Neural cell (in vitro differentiated cells): ENCODE measurements at regions not wholly inside any gene's neighbourhood (a gene's known extent, or its start where the extent isn't known, plus 50 kb on each side); places are given as distances from the start of the nearest gene placed in this dataset.
"Not testable (repeated sequence)": the region's sequence is repeated elsewhere in the genome, so short reads cannot be mapped to it uniquely, and the experiment has no call there.

Source experiments
- H2AFZ ChIP-seq: fragments of 200-600, 300-800 bp; sonication (generic), shearing (Covaris generic); 2 replicates; pipeline ENCODE4 v1.6.0; 2014; ENCODE audit warnings: low read depth, mild to moderate bottlenecking, antibody characterized with exemption, low read length, moderate library complexity
- H3F3A ChIP-seq: fragments of 200-600 bp; shearing (Covaris generic); 2 replicates; pipeline ENCODE4 v1.6.1; 2016; ENCODE audit warnings: mild to moderate bottlenecking, moderate library complexity, mixed read lengths, antibody characterized with exemption, low read length; ENCODE audit not compliant: insufficient read depth, poor library complexity, severe bottlenecking
- H3K27ac ChIP-seq: fragments of 200-600, 300-800 bp; sonication (generic), shearing (Covaris generic); 2 replicates; pipeline ENCODE4 v1.5.1; 2014; ENCODE audit warnings: mild to moderate bottlenecking, low read length, moderate library complexity
- H3K27me3 ChIP-seq: fragments of 300-800, 200-600 bp; sonication (generic), shearing (Covaris generic); 2 replicates; pipeline ENCODE4 v1.6.0; 2014; ENCODE audit warnings: mild to moderate bottlenecking, low read depth, low read length, moderate library complexity; ENCODE audit not compliant: insufficient read depth
- H3K36me3 ChIP-seq: fragments of 300-800, 200-600 bp; sonication (generic), shearing (Covaris generic); 2 replicates; pipeline ENCODE4 v1.5.1; 2014; ENCODE audit warnings: mild to moderate bottlenecking, antibody characterized with exemption, low read length, moderate library complexity; ENCODE audit not compliant: insufficient read depth
- H3K4me2 ChIP-seq: fragments of 300-800, 200-600 bp; sonication (generic), shearing (Covaris generic); 2 replicates; pipeline ENCODE4 v1.6.0; 2014; ENCODE audit warnings: mild to moderate bottlenecking, low read length
- H3K4me3 ChIP-seq: fragments of 300-800, 200-600 bp; sonication (generic), shearing (Covaris generic); 2 replicates; pipeline ENCODE4 v1.5.1; 2014; ENCODE audit warnings: mild to moderate bottlenecking, low read length, moderate library complexity
- H3K79me2 ChIP-seq: fragments of 200-600 bp; shearing (Covaris generic); replicated peaks from 2 replicates; pipeline ENCODE4 v1.6.0; 2014; ENCODE audit warnings: mild to moderate bottlenecking, low read length, moderate library complexity; ENCODE audit not compliant: insufficient read depth
- H3K9ac ChIP-seq: fragments of 300-800, 200-600 bp; sonication (generic), shearing (Covaris generic); 2 replicates; pipeline ENCODE4 v1.6.1; 2016; ENCODE audit warnings: mild to moderate bottlenecking, low read length, mixed read lengths
- H3K9me2 ChIP-seq: fragments of 200-600 bp; shearing (Covaris generic); 2 replicates; pipeline ENCODE4 v1.6.1; 2016; ENCODE audit warnings: mild to moderate bottlenecking, low read length, mixed read lengths; ENCODE audit not compliant: insufficient read depth
- H3K9me3 ChIP-seq: fragments of 200-600, 300-800 bp; sonication (generic), shearing (Covaris generic); 2 replicates; pipeline ENCODE4 v1.6.1; 2016; ENCODE audit warnings: mild to moderate bottlenecking, mixed run types, low read length, moderate library complexity, mixed read lengths
- H4K20me1 ChIP-seq: fragments of 200-600 bp; shearing (Covaris generic); 2 replicates; pipeline ENCODE4 v1.6.1; 2016; ENCODE audit warnings: mild to moderate bottlenecking, mixed run types; ENCODE audit not compliant: insufficient read depth
- CTCF ChIP-seq: fragments of 450-650 bp; IDR thresholded peaks from 2 replicates; pipeline ENCODE4 v1.5.1; 2014; ENCODE audit warnings: antibody characterized with exemption, mild to moderate bottlenecking, moderate library complexity; ENCODE audit not compliant: poor library complexity, severe bottlenecking
- EP300 ChIP-seq: fragments of 450-650 bp; conservative IDR thresholded peaks from 2 replicates; pipeline ENCODE4 v1.6.1; 2014; ENCODE audit warnings: antibody characterized with exemption, mild to moderate bottlenecking, moderate library complexity; ENCODE audit not compliant: poor library complexity, severe bottlenecking
- EZH2 ChIP-seq: fragments of 200-600, 300-800 bp; shearing (Covaris generic), sonication (generic); IDR thresholded peaks from 2 replicates; pipeline ENCODE4 v1.6.1; 2014; ENCODE audit warnings: antibody characterized with exemption, low read length, borderline replicate concordance, mild to moderate bottlenecking; ENCODE audit not compliant: insufficient read depth, poor library complexity, severe bottlenecking
- MXI1 ChIP-seq: fragments of 450-650 bp; conservative IDR thresholded peaks from 2 replicates; pipeline ENCODE4 v1.6.1; 2014; ENCODE audit warnings: antibody characterized with exemption, mild to moderate bottlenecking; ENCODE audit not compliant: poor library complexity, severe bottlenecking
- POLR2AphosphoS5 ChIP-seq: IDR thresholded peaks from 2 replicates; pipeline ENCODE4 v1.6.1; 2012
- RAD21 ChIP-seq: fragments of 450-650 bp; conservative IDR thresholded peaks from 2 replicates; pipeline ENCODE4 v1.6.1; 2014; ENCODE audit warnings: antibody characterized with exemption, mild to moderate bottlenecking, moderate library complexity
- REST ChIP-seq: IDR thresholded peaks from 2 replicates; pipeline ENCODE4 v1.6.1; 2012; ENCODE audit warnings: borderline replicate concordance
- SMC3 ChIP-seq: fragments of 450-650 bp; conservative IDR thresholded peaks from 2 replicates; pipeline ENCODE4 v1.6.1; 2014; ENCODE audit warnings: antibody characterized with exemption, mild to moderate bottlenecking, moderate library complexity; ENCODE audit not compliant: poor library complexity
- TAF1 ChIP-seq: IDR thresholded peaks from 2 replicates; pipeline ENCODE4 v1.6.1; 2012; ENCODE audit warnings: low read depth

GRCh38 chr6:67000121-67000520 lies 1293.1 kb upstream of the EYS start:
- H4K20me1 ChIP-seq: no peaks in the 10 kb centered on the region
- H3K4me3 ChIP-seq: no peak overlapping the region
- no peak overlapping the region for H3K4me2 ChIP-seq
- no peaks in the 10 kb centered on the region for H3K79me2 ChIP-seq
- H3K9me3 ChIP-seq: no peaks in the 10 kb centered on the region
- H2AFZ ChIP-seq: no peak overlapping the region
- no peaks in the 10 kb centered on the region for H3F3A ChIP-seq
- no peak for TF ChIP-seq MXI1
- no peak for TF ChIP-seq POLR2AphosphoS5
- TF ChIP-seq RAD21: no peak
- TF ChIP-seq EP300: no peak
- no peak for TF ChIP-seq REST
- no peak for TF ChIP-seq EZH2
- TF ChIP-seq CTCF: no peak
- TF ChIP-seq TAF1: no peak
- no peak for TF ChIP-seq SMC3
- H3K9me2 ChIP-seq: no peaks in the 10 kb centered on the region
- H3K36me3 ChIP-seq: no peaks in the 10 kb centered on the region
- H3K27ac ChIP-seq: no peak overlapping the region
- H3K9ac ChIP-seq: no peak overlapping the region
- no peaks in the 10 kb centered on the region for H3K27me3 ChIP-seq

GRCh38 chr6:66997579-66997978 lies 1290.6 kb upstream of the EYS start:
- H3K4me3 ChIP-seq, H3F3A ChIP-seq, H2AFZ ChIP-seq, H3K27ac ChIP-seq, H3K9me2 ChIP-seq, H3K4me2 ChIP-seq, H3K79me2 ChIP-seq, H3K9me3 ChIP-seq, H3K27me3 ChIP-seq, H3K36me3 ChIP-seq, H3K9ac ChIP-seq, H4K20me1 ChIP-seq: not testable (repeated sequence)

- Histone ChIP-seq H3K4me3 (no peak overlapping the region), H3K79me2 (no peaks in the 10 kb centered on the region), H4K20me1 (no peaks in the 10 kb centered on the region), H3F3A (no peaks in the 10 kb centered on the region), H3K9me3 (no peaks in the 10 kb centered on the region), H2AFZ (no peak overlapping the region), H3K9me2 (no peaks in the 10 kb centered on the region), H3K36me3 (no peaks in the 10 kb centered on the region), H3K4me2 (no peak overlapping the region), H3K27ac (no peak overlapping the region), H3K27me3 (no peaks in the 10 kb centered on the region), H3K9ac (no peak overlapping the region)
- TF ChIP-seq TAF1: no peak
- no peak for TF ChIP-seq EP300
- TF ChIP-seq POLR2AphosphoS5: no peak
- TF ChIP-seq RAD21: no peak
- TF ChIP-seq MXI1: no peak
- no peak for TF ChIP-seq REST
- TF ChIP-seq CTCF: no peak
- no peak for TF ChIP-seq SMC3
- TF ChIP-seq EZH2: no peak
Measured at GRCh38 chr6:66995669-66996068, 1288.6 kb upstream of the EYS start.
